K562 (cell line): ENCODE measurements at regions not wholly inside any gene's neighbourhood (a gene's known extent, or its start where the extent isn't known, plus 50 kb on each side); places are given as distances from the start of the nearest gene placed in this dataset.

Experiments used
- BMI1 ChIP-seq: fragments of 150-350 bp; IDR thresholded peaks from 2 replicates; pipeline ENCODE4 v1.6.1; 2014; ENCODE audit warnings: low read length
- ETS2 ChIP-seq: IDR thresholded peaks from 2 replicates; pipeline ENCODE4 v1.6.1; 2016; ENCODE audit warnings: borderline replicate concordance, missing genetic modification characterization, mild to moderate bottlenecking, moderate library complexity, missing compliant biosample characterization; ENCODE audit not compliant: poor library complexity, severe bottlenecking
- ETV1 ChIP-seq: fragments of 450-650 bp; conservative IDR thresholded peaks from 2 replicates; pipeline ENCODE4 v1.6.1; 2016; ENCODE audit warnings: missing genetic modification characterization, control low read depth, low read depth, missing compliant biosample characterization
- LCOR ChIP-seq: sonication (generic); formaldehyde crosslinking; IDR thresholded peaks from 2 replicates; pipeline ENCODE4 v1.8.0; 2022; ENCODE audit warnings: mild to moderate bottlenecking, missing genetic modification reagents
- SMAD3 ChIP-seq: fragments of 450-650 bp; formaldehyde crosslinking; conservative IDR thresholded peaks from 2 replicates; pipeline ENCODE4 v1.4.0; 2020; ENCODE audit warnings: mild to moderate bottlenecking
- TARDBP ChIP-seq: fragments of 450-650 bp; IDR thresholded peaks from 2 replicates; pipeline ENCODE4 v1.6.1; 2016
- ZMIZ1 ChIP-seq, 2 experiments: fragments of 150-350 bp in 1 of 2; IDR thresholded peaks; 2 replicates each; pipeline ENCODE4 v1.6.1; 2012 to 2016; ENCODE audit warnings: low read depth in 2 of 2, low read length in 2 of 2, mild to moderate bottlenecking in 1 of 2, moderate library complexity in 1 of 2
- ZNF583 ChIP-seq: fragments of 250-450 bp; sonication (Bioruptor Pico); IDR thresholded peaks from 2 replicates; pipeline ENCODE4 v1.4.0; 2020
- TF ChIP-seq, protein P1 (sequence below): fragments of 200-600 bp; sonication (generic); IDR thresholded peaks from one replicate; pipeline ENCODE4 v1.6.1; 2012; ENCODE audit warnings: mild to moderate bottlenecking, low read depth, low read length, inconsistent platforms
- TF ChIP-seq, protein P2 (sequence below): sonication (generic); formaldehyde crosslinking; IDR thresholded peaks from 2 replicates; pipeline ENCODE4 v1.8.0; 2022; ENCODE audit warnings: mild to moderate bottlenecking, missing genetic modification reagents, borderline replicate concordance

DNA sequence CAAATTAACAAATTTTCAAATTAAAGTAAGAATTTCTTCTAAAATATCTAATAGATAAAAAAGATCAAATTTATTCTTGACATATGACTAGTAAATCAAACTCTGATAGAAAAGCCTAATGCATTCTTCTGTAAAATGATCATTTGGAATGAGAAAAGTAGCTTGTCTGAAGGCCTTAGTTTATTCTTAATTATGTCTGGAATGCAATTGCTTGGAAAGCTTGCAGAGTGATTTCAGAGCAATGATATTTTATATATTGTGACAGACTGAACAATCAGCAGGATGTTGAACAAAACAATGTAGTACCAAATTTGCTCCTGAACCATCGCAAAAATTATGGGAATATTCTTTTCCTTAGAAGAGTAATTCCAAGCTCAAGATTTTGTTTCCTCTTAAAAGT is 789.6 kb upstream of the NOVA1 start (continued):
- no peak for TF ChIP-seq ZMIZ1 (IDR thresholded peaks at IDR 0.05; ENCODE audit: low read depth in 2 of 2, low read length in 2 of 2)
- no peak for TF ChIP-seq SMAD3
- TF ChIP-seq BMI1, result no peak
- TF ChIP-seq ETS2 (tag), result no peak
- TF ChIP-seq ZNF583 (CRISPR knock-in tag), result no peak
- no peak for TF ChIP-seq TARDBP
- no peak for TF ChIP-seq LCOR
- TF ChIP-seq, protein P1, sequence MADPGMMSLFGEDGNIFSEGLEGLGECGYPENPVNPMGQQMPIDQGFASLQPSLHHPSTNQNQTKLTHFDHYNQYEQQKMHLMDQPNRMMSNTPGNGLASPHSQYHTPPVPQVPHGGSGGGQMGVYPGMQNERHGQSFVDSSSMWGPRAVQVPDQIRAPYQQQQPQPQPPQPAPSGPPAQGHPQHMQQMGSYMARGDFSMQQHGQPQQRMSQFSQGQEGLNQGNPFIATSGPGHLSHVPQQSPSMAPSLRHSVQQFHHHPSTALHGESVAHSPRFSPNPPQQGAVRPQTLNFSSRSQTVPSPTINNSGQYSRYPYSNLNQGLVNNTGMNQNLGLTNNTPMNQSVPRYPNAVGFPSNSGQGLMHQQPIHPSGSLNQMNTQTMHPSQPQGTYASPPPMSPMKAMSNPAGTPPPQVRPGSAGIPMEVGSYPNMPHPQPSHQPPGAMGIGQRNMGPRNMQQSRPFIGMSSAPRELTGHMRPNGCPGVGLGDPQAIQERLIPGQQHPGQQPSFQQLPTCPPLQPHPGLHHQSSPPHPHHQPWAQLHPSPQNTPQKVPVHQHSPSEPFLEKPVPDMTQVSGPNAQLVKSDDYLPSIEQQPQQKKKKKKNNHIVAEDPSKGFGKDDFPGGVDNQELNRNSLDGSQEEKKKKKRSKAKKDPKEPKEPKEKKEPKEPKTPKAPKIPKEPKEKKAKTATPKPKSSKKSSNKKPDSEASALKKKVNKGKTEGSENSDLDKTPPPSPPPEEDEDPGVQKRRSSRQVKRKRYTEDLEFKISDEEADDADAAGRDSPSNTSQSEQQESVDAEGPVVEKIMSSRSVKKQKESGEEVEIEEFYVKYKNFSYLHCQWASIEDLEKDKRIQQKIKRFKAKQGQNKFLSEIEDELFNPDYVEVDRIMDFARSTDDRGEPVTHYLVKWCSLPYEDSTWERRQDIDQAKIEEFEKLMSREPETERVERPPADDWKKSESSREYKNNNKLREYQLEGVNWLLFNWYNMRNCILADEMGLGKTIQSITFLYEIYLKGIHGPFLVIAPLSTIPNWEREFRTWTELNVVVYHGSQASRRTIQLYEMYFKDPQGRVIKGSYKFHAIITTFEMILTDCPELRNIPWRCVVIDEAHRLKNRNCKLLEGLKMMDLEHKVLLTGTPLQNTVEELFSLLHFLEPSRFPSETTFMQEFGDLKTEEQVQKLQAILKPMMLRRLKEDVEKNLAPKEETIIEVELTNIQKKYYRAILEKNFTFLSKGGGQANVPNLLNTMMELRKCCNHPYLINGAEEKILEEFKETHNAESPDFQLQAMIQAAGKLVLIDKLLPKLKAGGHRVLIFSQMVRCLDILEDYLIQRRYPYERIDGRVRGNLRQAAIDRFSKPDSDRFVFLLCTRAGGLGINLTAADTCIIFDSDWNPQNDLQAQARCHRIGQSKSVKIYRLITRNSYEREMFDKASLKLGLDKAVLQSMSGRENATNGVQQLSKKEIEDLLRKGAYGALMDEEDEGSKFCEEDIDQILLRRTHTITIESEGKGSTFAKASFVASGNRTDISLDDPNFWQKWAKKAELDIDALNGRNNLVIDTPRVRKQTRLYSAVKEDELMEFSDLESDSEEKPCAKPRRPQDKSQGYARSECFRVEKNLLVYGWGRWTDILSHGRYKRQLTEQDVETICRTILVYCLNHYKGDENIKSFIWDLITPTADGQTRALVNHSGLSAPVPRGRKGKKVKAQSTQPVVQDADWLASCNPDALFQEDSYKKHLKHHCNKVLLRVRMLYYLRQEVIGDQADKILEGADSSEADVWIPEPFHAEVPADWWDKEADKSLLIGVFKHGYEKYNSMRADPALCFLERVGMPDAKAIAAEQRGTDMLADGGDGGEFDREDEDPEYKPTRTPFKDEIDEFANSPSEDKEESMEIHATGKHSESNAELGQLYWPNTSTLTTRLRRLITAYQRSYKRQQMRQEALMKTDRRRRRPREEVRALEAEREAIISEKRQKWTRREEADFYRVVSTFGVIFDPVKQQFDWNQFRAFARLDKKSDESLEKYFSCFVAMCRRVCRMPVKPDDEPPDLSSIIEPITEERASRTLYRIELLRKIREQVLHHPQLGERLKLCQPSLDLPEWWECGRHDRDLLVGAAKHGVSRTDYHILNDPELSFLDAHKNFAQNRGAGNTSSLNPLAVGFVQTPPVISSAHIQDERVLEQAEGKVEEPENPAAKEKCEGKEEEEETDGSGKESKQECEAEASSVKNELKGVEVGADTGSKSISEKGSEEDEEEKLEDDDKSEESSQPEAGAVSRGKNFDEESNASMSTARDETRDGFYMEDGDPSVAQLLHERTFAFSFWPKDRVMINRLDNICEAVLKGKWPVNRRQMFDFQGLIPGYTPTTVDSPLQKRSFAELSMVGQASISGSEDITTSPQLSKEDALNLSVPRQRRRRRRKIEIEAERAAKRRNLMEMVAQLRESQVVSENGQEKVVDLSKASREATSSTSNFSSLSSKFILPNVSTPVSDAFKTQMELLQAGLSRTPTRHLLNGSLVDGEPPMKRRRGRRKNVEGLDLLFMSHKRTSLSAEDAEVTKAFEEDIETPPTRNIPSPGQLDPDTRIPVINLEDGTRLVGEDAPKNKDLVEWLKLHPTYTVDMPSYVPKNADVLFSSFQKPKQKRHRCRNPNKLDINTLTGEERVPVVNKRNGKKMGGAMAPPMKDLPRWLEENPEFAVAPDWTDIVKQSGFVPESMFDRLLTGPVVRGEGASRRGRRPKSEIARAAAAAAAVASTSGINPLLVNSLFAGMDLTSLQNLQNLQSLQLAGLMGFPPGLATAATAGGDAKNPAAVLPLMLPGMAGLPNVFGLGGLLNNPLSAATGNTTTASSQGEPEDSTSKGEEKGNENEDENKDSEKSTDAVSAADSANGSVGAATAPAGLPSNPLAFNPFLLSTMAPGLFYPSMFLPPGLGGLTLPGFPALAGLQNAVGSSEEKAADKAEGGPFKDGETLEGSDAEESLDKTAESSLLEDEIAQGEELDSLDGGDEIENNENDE, result no peak
- no peak for TF ChIP-seq ETV1
- TF ChIP-seq, protein P2, sequence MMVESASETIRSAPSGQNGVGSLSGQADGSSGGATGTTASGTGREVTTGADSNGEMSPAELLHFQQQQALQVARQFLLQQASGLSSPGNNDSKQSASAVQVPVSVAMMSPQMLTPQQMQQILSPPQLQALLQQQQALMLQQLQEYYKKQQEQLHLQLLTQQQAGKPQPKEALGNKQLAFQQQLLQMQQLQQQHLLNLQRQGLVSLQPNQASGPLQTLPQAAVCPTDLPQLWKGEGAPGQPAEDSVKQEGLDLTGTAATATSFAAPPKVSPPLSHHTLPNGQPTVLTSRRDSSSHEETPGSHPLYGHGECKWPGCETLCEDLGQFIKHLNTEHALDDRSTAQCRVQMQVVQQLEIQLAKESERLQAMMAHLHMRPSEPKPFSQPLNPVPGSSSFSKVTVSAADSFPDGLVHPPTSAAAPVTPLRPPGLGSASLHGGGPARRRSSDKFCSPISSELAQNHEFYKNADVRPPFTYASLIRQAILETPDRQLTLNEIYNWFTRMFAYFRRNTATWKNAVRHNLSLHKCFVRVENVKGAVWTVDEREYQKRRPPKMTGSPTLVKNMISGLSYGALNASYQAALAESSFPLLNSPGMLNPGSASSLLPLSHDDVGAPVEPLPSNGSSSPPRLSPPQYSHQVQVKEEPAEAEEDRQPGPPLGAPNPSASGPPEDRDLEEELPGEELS (CRISPR knock-in tag), result no peak
